ENCODE measurements at regions not wholly inside any gene's neighbourhood (a gene's known extent, or its start where the extent isn't known, plus 50 kb on each side); places are given as distances from the start of the nearest gene placed in this dataset.

DNA sequence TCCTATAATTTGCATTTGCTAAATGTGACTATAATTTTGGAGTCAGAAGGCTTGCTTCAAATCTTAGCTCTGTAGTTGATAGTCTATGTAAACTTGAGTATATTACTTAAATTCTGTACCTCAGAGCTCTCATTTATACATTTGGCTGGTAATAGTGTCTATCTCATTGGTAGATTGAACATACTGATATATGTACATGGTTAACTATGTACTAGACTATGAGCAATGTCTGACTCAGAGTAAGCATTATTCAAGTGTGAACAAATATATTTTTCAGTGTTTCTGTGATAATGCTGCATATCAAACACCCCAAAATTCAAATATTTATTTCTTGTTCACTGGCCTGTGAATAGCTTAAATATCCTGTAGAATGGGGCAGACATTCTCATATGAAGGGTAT lies 1568.9 kb upstream of the PABPC4L start:
- DNase-seq, result no peak

DNA sequence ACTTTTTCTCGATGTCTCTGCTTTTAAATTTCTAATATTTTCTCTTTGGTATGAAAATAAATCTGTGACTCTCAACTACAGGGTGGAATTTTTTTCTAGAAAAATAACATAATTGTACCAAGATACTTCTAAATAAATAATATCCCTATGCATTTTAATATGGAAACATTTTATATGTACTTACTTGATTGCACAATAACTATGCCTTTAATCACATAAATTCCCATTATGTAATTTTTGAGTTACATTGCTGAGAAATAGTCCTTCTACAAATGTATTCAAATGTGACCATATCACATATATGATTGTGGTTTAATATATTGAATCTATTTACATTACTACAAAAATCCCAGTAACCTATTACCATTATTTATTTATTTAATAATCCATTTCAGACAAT lies 1543.3 kb upstream of the PABPC4L start:
- no peak for DNase-seq

DNA sequence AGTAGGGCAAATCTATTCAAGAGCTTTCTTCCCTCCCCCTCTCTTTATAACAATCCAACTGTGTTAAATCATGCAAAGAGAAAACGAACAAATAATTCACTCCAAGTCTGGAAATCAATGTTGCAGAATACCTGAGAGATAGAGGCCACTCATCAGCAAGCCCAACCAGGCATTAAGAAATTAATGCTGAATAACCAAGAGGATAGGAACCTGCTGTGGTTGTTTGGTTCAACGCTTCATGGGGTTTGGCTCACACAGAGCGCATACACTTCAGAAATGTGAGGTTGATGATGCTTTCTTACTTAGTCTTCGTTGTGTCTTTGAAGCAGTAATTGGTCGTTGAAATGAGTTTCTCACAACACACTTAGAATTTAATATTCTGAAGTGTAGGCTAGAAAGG lies 1540.0 kb upstream of the PABPC4L start:
- no peak for DNase-seq

DNA sequence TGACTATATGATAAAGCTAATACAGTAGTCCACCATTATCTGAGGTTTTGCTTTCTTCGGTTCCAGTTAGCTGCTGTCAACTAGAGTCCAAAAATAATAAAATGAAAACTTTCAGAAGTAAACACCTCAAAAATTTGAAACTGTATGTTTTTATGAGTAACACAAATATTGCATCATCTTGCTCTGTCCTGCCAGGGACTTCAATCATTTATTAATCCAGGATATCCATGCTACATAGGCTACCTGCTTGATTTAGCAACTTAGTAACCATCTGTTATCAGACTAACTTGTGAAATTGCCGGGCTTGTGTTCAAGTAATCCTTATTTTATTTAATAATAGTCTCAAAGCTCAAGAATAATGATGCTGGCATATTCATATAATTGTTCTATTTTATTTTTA lies 1537.8 kb upstream of the PABPC4L start:
- DNase-seq, result no peak

DNA sequence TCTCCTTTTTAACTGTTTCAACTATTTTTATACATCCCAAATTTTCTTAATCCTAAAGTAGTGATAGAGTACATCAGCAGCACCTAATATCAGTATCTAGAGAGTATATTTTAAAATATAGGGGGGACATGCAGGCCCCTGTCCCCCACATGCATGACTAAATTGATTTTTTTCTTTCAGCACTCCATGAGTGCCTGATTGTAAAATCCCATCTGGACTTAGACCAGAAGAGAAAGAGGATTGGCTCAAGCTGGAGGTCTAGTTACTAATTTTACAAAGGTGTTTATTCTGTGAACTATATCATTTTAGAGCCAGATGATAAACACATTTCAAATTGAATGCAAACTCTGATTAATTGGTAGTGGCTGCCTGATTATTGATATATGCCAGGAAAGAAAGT lies 1533.9 kb upstream of the PABPC4L start:
- no peak for DNase-seq

DNA sequence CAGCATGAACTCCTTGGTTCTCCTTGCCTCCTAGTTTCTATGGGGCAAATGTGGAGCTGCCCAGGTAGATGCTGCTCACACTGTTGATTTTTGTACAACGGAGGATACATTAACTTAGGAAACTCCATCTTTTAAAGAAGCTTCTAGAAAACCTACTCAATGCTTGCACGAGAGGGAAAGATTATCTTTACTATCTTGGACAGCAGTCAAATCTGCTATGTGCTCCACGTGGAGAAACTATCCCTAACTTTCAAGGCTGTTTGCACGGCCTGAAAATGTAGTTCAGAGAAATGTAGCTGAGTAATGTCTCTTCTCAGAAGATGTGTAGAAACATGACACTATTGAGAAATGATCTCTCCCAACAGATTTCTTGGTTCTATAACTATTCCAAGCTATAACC lies 1530.9 kb upstream of the PABPC4L start:
- DNase-seq, result no peak

DNA sequence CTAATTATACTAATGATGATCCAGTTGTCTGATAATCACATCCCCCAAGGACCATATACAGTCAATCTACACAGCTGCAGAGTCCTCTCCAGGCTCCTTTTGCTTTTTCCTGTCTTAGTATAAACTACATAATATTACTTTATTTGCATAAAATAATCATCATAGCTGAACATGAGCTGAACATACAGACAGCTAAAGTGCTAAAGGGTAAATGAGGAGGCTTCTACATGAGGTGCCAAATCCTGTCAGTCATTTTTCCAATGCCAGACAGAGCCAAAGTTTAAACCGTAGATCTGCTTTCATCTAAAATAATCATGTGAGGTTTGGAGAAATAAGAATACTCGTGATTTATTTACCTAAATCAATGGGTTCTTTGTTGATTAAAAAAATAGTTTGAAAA lies 1530.1 kb upstream of the PABPC4L start:
- DNase-seq, result no peak

DNA sequence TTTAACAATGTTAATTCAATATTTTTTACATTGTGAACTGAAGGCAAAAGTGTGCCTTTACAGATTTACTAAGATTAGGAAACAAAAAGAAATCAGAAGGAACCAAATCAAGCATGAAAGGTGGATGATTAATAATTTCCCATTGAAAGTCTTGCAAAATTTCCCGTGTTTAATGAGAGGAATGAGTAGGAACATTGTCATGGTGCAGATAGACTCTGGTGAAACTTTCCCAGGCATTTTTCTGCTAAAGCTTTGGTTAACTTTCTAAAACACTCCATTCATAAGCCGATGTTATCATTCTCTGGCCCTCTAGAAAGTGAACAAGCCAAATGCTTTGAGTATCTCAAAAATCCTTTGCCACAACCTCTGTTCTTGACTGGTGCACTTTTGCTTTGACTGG lies 1522.8 kb upstream of the PABPC4L start:
- DNase-seq, result no peak

DNA sequence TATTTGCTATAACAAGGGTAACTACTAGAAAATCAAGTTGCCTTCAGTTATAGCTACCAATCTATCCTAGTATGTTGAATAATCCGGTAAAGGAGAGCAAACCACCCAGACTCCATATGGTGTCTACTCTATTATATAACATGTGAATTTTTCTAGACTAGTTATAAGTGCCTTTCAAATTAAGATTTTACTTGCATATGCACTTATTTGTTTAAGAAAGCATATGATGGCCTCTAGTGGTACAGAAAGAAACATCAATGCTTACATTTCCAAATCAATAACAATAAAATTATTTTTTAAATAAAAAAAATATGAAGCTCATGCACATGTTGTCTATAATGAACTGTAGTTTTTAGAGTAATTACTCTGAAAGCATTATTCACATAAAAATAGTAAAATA lies 1516.4 kb upstream of the PABPC4L start:
- DNase-seq, result no peak

DNA sequence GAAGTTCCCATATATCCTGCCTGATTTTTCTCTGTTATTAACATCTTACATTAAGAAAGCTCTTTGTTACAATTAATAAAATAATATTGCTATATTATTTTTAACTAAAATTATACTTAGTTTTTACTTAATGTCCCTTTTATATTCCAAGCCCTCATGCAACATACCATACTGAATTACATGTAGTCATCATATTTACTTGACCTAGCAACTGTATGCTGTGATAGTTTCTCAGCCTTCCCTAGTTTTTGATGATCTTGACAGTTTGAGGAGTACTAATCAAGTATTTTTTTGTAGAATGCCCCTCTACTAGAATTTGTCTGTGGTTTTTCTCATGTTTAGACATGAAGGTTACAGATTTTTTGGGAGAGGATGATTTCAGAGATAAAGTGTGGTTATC lies 1503.8 kb upstream of the PABPC4L start:
- no peak for DNase-seq

DNA sequence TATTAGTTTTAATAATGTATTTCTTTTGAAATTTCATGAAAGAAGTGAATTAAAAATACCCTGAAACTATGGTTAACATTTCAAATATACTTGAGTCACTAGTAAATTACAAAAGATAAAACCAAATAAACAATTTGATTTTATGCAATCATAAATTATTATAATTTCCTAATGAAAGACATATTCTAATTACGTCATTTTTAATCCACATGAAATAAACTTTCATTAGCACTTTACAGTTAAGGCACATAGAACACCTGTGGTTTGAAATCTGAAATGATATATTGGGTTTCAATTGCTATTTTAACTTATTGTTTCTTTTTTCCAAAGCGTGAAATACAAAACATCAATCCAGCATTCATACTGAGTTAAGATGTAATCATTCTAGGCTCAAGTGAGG lies 1492.5 kb upstream of the PABPC4L start:
- no peak for DNase-seq

DNA sequence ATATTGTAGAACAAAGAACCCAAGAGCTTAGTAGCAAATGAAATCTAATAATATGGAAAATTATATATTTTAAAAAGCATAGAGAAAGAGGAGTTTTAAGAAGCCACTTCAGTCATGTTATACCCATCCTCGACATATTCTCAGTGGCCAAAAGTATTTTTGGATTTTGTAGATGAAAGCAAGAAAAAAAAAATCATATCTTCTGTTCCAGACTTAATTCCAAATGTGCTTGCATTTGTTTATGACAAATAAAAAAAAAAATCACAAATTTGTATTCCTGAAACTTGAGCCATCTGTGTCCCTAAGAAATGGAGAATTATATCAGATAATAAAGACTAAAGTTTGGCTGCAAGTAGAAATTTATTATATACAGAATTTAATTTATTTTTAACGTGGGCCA lies 1482.4 kb upstream of the PABPC4L start:
- DNase-seq, result no peak

DNA sequence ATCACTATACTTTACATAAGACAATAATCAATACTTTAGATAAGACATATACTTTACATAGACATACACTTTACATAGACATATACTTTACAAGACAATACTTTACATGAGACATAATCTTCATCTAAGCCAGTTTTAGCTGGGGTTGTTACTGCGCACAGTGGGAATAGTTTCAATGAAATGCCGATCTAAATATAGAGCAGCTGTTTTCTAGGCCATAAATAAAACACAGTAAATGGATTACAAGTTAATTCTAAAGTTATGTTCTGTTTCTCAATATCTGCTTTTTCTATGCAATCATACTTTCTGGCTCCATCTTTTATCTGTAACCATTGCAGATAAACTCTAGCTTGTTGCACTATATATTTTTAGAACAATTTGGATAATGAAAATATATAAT lies 1470.6 kb upstream of the PABPC4L start:
- no peak for DNase-seq

DNA sequence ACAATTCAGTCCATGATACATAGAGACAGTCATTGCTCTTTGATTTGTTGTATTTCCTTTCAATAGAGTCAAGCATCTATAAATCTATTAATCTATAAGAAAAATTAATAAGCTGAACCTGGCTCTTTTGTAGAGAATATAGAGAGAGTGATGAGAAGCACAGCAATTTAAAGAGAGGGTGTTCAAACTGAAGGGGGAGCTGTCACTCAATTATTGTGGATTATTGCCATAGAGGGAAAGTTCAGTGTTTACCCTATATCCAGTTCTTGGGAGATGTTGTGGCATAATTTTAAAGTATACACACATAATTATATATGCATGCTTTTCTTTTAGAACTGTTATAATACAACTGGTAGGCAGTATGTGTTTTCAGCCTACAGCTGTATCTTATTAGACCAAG lies 1469.0 kb upstream of the PABPC4L start:
- no peak for DNase-seq
